ENCODE measurements at regions not wholly inside any gene's neighbourhood (a gene's known extent, or its start where the extent isn't known, plus 50 kb on each side); places are given as distances from the start of the nearest gene placed in this dataset.

- Histone ChIP-seq H3K9ac (ENCODE audit: extremely low read depth, insufficient read length, low read length) (no peak overlapping the region), H3K27ac (ENCODE audit: insufficient read length, low read depth, low read length) (no peak overlapping the region), H2BK12ac (ENCODE audit: insufficient read length, low read depth, low read length) (no peak overlapping the region), H4K5ac (ENCODE audit: insufficient read length, low read depth, low read length) (no peak overlapping the region), H2BK20ac (ENCODE audit: low read depth, low read length, poor library complexity, severe bottlenecking) (no peak overlapping the region), H4K8ac (replicated peaks; ENCODE audit: insufficient read length, low read depth, low read length) (no peak overlapping the region), H3K79me2 (ENCODE audit: insufficient read depth, low read length) (no peaks in the 10 kb centered on the region), H3K4me1 (ENCODE audit: insufficient read depth, low read length) (no peaks in the 10 kb centered on the region), H3K79me1 (ENCODE audit: insufficient read depth, low read depth, low read length, poor library complexity, severe bottlenecking) (no peaks in the 10 kb centered on the region), H3K14ac (ENCODE audit: insufficient read depth, low read length) (no peak overlapping the region), H3K56ac (ENCODE audit: insufficient read length, low read depth, low read length) (no peak overlapping the region), H4K20me1 (ENCODE audit: control insufficient read depth, insufficient read depth, insufficient read length) (no peaks in the 10 kb centered on the region), H3K23ac (ENCODE audit: insufficient read length, low read depth, low read length) (no peak overlapping the region), H4K91ac (ENCODE audit: insufficient read length, low read depth, low read length) (no peak overlapping the region), H2AFZ (ENCODE audit: low read length) (no peak overlapping the region), H3K4ac (ENCODE audit: low read depth, low read length) (no peak overlapping the region), H2BK15ac (ENCODE audit: low read depth, low read length) (no peak overlapping the region), H2AK5ac (ENCODE audit: insufficient read length, low read length) (no peak overlapping the region), H3K27me3 (ENCODE audit: insufficient read depth, low read length) (no peaks in the 10 kb centered on the region), H3T11ph (ENCODE audit: low read length) (no peak overlapping the region), H3K23me2 (ENCODE audit: insufficient read length, low read depth, low read length, poor library complexity, severe bottlenecking) (no peaks in the 10 kb centered on the region), H3K9me3 (ENCODE audit: control insufficient read depth, low read depth, low read length) (no peaks in the 10 kb centered on the region), H2BK120ac (ENCODE audit: low read depth, low read length, poor library complexity, severe bottlenecking) (no peak overlapping the region), H3K18ac (ENCODE audit: insufficient read length, low read depth, low read length) (no peak overlapping the region), H3K4me2 (ENCODE audit: insufficient read depth, insufficient read length, low read length) (no peak overlapping the region), H2BK5ac (ENCODE audit: insufficient read length, low read length) (no peak overlapping the region)
- TF ChIP-seq, protein P1, sequence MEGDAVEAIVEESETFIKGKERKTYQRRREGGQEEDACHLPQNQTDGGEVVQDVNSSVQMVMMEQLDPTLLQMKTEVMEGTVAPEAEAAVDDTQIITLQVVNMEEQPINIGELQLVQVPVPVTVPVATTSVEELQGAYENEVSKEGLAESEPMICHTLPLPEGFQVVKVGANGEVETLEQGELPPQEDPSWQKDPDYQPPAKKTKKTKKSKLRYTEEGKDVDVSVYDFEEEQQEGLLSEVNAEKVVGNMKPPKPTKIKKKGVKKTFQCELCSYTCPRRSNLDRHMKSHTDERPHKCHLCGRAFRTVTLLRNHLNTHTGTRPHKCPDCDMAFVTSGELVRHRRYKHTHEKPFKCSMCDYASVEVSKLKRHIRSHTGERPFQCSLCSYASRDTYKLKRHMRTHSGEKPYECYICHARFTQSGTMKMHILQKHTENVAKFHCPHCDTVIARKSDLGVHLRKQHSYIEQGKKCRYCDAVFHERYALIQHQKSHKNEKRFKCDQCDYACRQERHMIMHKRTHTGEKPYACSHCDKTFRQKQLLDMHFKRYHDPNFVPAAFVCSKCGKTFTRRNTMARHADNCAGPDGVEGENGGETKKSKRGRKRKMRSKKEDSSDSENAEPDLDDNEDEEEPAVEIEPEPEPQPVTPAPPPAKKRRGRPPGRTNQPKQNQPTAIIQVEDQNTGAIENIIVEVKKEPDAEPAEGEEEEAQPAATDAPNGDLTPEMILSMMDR (conservative IDR thresholded peaks at IDR 0.05): no peak
- Mint-ChIP-seq H3K27me3 (ENCODE audit: low read depth) (no peaks in the 10 kb centered on the region; the same call in 1 of the 2 replicates), H3K27ac (no peak overlapping the region), H3K4me1 (peaks cover 0 to 2% of the 10 kb centered on the region in 2 experiments; a peak in 1 of 4 replicates), H3K4me3 (no peak overlapping the region), H3K36me3 (ENCODE audit: insufficient read depth in 1 of 3, low read depth in 3 of 3) (peaks cover 5 to 7% (median 6%) of the 10 kb centered on the region in 3 experiments; a peak in 6 of 7 replicates), H3K9me3 (peaks cover 7 to 16% of the 10 kb centered on the region in 2 experiments; a peak in 4 of 5 replicates)
- DNase-seq: no peak
- WGBS (ENCODE audit: extremely low coverage, insufficient read length, low lambda C conversion rate): no CpG with 5 or more reads among the region's 4 CpGs
Measured at GRCh38 chr9:32255026-32255425, 129.4 kb upstream of the ACO1 start.

Data from H9 (cell line).